Right renal pelvis (tissue), 4 donors: ENCODE measurements at regions not wholly inside any gene's neighbourhood (a gene's known extent, or its start where the extent isn't known, plus 50 kb on each side); places are given as distances from the start of the nearest gene placed in this dataset.
"Not testable (repeated sequence)": the region's sequence is repeated elsewhere in the genome, so short reads cannot be mapped to it uniquely, and the experiment has no call there.

ENCODE experiments used
- DNase-seq, 4 donors: peaks; one replicate each; pipeline ENCODE4 v3.0.0-alpha.2; 2013; ENCODE audit warnings: low read depth in 4 of 4, low spot score in 3 of 4, missing footprints in 1 of 4

GRCh38 chr9:97772145-97772544 lies 75.0 kb upstream of the XPA start:
- DNase-seq: no peak

GRCh38 chr9:97773091-97773490 lies 76.0 kb upstream of the XPA start:
- no peak for DNase-seq

- no peak for DNase-seq
These were observed 76.6 kb upstream of the XPA start for GRCh38 chr9:97773723-97774122.

- DNase-seq: no peak
These were observed 77.5 kb upstream of the XPA start for GRCh38 chr9:97774673-97775072.

- DNase-seq: not testable (repeated sequence)
These were observed 74.3 kb upstream of the FOXE1 start for GRCh38 chr9:97778740-97779139.

- no peak for DNase-seq
These were observed 73.4 kb upstream of the FOXE1 start for GRCh38 chr9:97779608-97780007.

GRCh38 chr9:97781902-97782301 lies 71.1 kb upstream of the FOXE1 start:
- DNase-seq: no peak

GRCh38 chr9:97786341-97786740 lies 66.7 kb upstream of the FOXE1 start:
- DNase-seq: no peak

GRCh38 chr9:97787551-97787950 lies 65.5 kb upstream of the FOXE1 start:
- DNase-seq: no peak

- DNase-seq: no peak
These were observed 64.0 kb upstream of the FOXE1 start for GRCh38 chr9:97788763-97789663.

GRCh38 chr9:97790542-97790941 lies 62.5 kb upstream of the FOXE1 start:
- DNase-seq: no peak

- no peak for DNase-seq
These were observed 61.5 kb upstream of the FOXE1 start for GRCh38 chr9:97791542-97791941.

- DNase-seq: no peak
These were observed 60.0 kb upstream of the FOXE1 start for GRCh38 chr9:97793067-97793466.

- no peak for DNase-seq
These were observed 58.4 kb upstream of the FOXE1 start for GRCh38 chr9:97794666-97795065.

GRCh38 chr9:97796176-97796575 lies 56.9 kb upstream of the FOXE1 start:
- not testable (repeated sequence) for DNase-seq

GRCh38 chr9:97801180-97801579 lies 51.8 kb upstream of the FOXE1 start:
- no peak for DNase-seq

- DNase-seq: no peak
These were observed 50.8 kb upstream of the FOXE1 start for GRCh38 chr9:97802276-97802675.

- peak; percentile 23 to 50 (median 34) for DNase-seq
These were observed 49.6 kb upstream of the FOXE1 start for GRCh38 chr9:97803167-97804058.
